Bronchial epithelial cell (primary cell): ENCODE measurements at regions not wholly inside any gene's neighbourhood (a gene's known extent, or its start where the extent isn't known, plus 50 kb on each side); places are given as distances from the start of the nearest gene placed in this dataset.

Source experiments
- DNase-seq: peaks from one replicate; pipeline ENCODE4 v3.0.0-alpha.2; 2010; ENCODE audit warnings: low read depth
- FAIRE-seq: peaks from 2 replicates; lab custom pipeline; 2011; peaks lifted over from hg19 to GRCh38; lab: Jason Lieb, UNC
- H3K27me3 ChIP-seq: 2 replicates; pipeline ENCODE4 v1.5.1; 2011; ENCODE audit warnings: low read length; ENCODE audit not compliant: control insufficient read depth, insufficient read depth
- H3K36me3 ChIP-seq: 2 replicates; pipeline ENCODE4 v1.5.1; 2011; ENCODE audit warnings: low read length; ENCODE audit not compliant: control insufficient read depth, insufficient read depth
- H3K4me3 ChIP-seq: 2 replicates; pipeline ENCODE4 v1.5.1; 2011; ENCODE audit warnings: mild to moderate bottlenecking, low read depth, low read length, control low read depth
- TF ChIP-seq, protein P1 (sequence below): IDR thresholded peaks from 2 replicates; pipeline ENCODE4 v1.5.1; 2011; ENCODE audit warnings: mild to moderate bottlenecking, moderate library complexity, low read length, control low read depth, inconsistent platforms; ENCODE audit not compliant: insufficient read depth, severe bottlenecking

DNA sequence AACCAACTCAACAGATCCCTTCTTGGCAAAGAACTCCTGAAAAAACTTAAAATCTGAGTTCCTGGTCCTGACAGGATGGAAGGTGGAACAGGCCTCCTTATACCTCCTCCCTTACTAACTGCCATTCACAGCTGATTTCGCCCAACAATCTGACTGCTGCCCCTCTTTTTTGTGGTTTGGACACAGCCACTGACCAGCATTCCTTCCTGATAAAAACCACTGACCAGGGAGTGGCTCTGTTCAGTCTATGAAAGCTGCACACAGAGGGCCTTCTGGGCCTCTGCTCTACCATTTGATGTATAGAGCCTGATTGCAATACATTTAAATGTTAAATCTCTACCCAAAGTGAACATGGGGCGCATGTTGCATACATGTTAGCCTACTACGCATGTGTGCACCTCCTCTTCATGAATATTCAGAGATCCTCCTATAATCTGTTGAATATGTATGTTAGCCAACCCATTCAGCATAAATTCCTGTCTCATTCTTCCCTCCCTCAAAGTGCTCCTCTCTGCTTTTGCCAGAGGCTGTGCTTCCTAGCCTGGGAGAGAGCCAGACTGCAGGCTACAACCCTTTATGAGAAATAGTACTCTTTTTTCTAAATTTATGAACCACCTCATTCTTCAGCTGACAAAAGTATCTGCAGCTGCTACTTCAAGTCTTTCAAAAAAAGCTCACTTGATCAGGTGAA is 93.7 kb upstream of the MRPS30 start:
- FAIRE-seq: no peak
- Histone ChIP-seq H3K27me3 (no peaks in the 10 kb centered on the region), H3K36me3 (no peaks in the 10 kb centered on the region), H3K4me3 (no peak overlapping the region)
- no peak for DNase-seq
- TF ChIP-seq, protein P1, sequence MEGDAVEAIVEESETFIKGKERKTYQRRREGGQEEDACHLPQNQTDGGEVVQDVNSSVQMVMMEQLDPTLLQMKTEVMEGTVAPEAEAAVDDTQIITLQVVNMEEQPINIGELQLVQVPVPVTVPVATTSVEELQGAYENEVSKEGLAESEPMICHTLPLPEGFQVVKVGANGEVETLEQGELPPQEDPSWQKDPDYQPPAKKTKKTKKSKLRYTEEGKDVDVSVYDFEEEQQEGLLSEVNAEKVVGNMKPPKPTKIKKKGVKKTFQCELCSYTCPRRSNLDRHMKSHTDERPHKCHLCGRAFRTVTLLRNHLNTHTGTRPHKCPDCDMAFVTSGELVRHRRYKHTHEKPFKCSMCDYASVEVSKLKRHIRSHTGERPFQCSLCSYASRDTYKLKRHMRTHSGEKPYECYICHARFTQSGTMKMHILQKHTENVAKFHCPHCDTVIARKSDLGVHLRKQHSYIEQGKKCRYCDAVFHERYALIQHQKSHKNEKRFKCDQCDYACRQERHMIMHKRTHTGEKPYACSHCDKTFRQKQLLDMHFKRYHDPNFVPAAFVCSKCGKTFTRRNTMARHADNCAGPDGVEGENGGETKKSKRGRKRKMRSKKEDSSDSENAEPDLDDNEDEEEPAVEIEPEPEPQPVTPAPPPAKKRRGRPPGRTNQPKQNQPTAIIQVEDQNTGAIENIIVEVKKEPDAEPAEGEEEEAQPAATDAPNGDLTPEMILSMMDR: no peak

DNA sequence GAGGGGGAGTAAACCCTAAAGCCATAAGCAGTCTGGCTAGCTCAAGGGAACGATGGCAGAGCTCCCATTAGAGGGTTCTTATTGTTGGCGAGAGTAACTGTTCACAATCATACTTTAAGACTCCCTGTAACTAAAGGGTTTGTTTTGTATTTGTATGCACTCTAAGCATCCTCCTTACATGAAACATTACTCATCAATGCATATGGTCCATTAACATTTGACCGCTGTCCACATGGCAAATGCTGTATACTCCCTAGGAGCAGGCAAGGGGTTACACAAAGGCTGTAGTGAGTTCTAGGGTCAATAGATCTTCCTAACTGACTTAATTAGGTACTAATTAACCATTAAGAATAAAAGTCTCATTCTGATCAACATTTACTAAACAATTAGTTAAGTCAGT is 95.3 kb upstream of the MRPS30 start:
- FAIRE-seq (no peak), DNase-seq (no peak)
- Histone ChIP-seq H3K4me3 (no peak overlapping the region), H3K36me3 (no peaks in the 10 kb centered on the region), H3K27me3 (no peaks in the 10 kb centered on the region)
- TF ChIP-seq, protein P1: no peak

- DNase-seq (no peak), FAIRE-seq (no peak)
- no peak overlapping the region for H3K4me3 ChIP-seq
- H3K27me3 ChIP-seq: no peaks in the 10 kb centered on the region
- TF ChIP-seq, protein P1: no peak
- H3K36me3 ChIP-seq: no peaks in the 10 kb centered on the region
Observed at GRCh38 chr5:44711901-44712300, 96.8 kb upstream of the MRPS30 start.

GRCh38 chr5:44708602-44709001 is 100.1 kb upstream of the MRPS30 start:
- H3K27me3 ChIP-seq: no peaks in the 10 kb centered on the region
- H3K36me3 ChIP-seq: no peaks in the 10 kb centered on the region
- no peak for FAIRE-seq
- no peak for DNase-seq
- TF ChIP-seq, protein P1: no peak
- H3K4me3 ChIP-seq: no peak overlapping the region

GRCh38 chr5:44707721-44708120 is 101.0 kb upstream of the MRPS30 start:
- no peak for DNase-seq
- H3K27me3 ChIP-seq: no peaks in the 10 kb centered on the region
- H3K36me3 ChIP-seq: no peaks in the 10 kb centered on the region
- H3K4me3 ChIP-seq: no peak overlapping the region
- TF ChIP-seq, protein P1: no peak
- FAIRE-seq: no peak

DNA sequence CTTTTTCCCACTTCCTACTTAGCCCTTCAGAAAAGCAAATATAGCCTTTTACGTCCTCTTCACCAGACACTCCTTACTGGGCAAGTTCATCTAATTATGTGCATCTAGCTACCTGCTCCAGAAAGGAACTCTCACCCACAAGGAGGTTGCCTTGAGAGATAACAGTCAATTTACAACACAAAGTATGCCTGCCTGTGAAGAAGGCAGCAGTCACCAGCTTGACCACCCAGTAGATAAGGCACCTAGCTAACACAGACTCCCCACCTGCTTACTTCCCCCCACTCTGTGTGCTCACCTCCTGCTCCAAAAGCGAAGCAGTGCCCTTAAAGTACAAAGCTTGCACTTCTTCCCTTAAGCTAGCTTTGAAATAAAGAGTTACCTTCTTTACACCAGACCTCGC is 111.7 kb upstream of the MRPS30 start:
- TF ChIP-seq, protein P1: no peak
- H3K27me3 ChIP-seq: no peaks in the 10 kb centered on the region
- DNase-seq (no peak), FAIRE-seq (no peak)
- H3K36me3 ChIP-seq: no peaks in the 10 kb centered on the region
- no peak overlapping the region for H3K4me3 ChIP-seq
